Nephron (organoid): ENCODE measurements at regions not wholly inside any gene's neighbourhood (a gene's known extent, or its start where the extent isn't known, plus 50 kb on each side); places are given as distances from the start of the nearest gene placed in this dataset.

Experiments
- H3K27ac Mint-ChIP-seq, 3 experiments: 2 replicates each; pipeline ENCODE4 v1.8.0; 2020; ENCODE audit warnings: mixed read lengths in 3 of 3, mild to moderate bottlenecking in 2 of 3, moderate library complexity in 1 of 3
- H3K27me3 Mint-ChIP-seq: 2 replicates; pipeline ENCODE4 v1.8.0; 2021; ENCODE audit warnings: low read depth, mild to moderate bottlenecking, moderate library complexity, mixed read lengths
- H3K36me3 Mint-ChIP-seq: 2 replicates; pipeline ENCODE4 v1.8.0; 2020; ENCODE audit warnings: low read depth, mixed read lengths
- H3K4me1 Mint-ChIP-seq: 2 replicates; pipeline ENCODE4 v1.8.0; 2020; ENCODE audit warnings: mixed read lengths
- H3K4me3 Mint-ChIP-seq, 3 experiments: 2 replicates each; pipeline ENCODE4 v1.8.0; 2020; ENCODE audit warnings: mild to moderate bottlenecking in 3 of 3, mixed read lengths in 3 of 3, moderate library complexity in 2 of 3
- H3K9me3 Mint-ChIP-seq: 2 replicates; pipeline ENCODE4 v1.8.0; 2020; ENCODE audit warnings: mixed read lengths
- CTCF ChIP-seq, 3 experiments: fragments of 200-600 bp; sonication (generic); IDR thresholded peaks; one replicate each; pipeline ENCODE4 v1.5.0; 2021; ENCODE audit warnings: antibody characterized with exemption in 3 of 3; ENCODE audit not compliant: unreplicated experiment in 3 of 3

- Mint-ChIP-seq H3K9me3 (no peaks in the 10 kb centered on the region), H3K4me1 (peaks cover 15% of the 10 kb centered on the region), H3K4me3 (peak overlapping the region in 1 of 3 experiments; percentile 18), H3K27me3 (no peaks in the 10 kb centered on the region), H3K36me3 (no peaks in the 10 kb centered on the region), H3K27ac (peak overlapping the region in 2 of 3 experiments; percentile 81 to 95)
- TF ChIP-seq CTCF (IDR thresholded peaks at IDR 0.05; ENCODE audit: unreplicated experiment in 3 of 3) = no peak
Observed at GRCh38 chr2:188734691-188735090, 239.5 kb upstream of the COL3A1 start.

- Mint-ChIP-seq H3K4me3 (no peak overlapping the region), H3K9me3 (no peaks in the 10 kb centered on the region), H3K4me1 (no peaks in the 10 kb centered on the region), H3K27ac (no peak overlapping the region), H3K36me3 (no peaks in the 10 kb centered on the region), H3K27me3 (no peaks in the 10 kb centered on the region)
- TF ChIP-seq CTCF (IDR thresholded peaks at IDR 0.05; ENCODE audit: unreplicated experiment in 3 of 3) = no peak
Observed at GRCh38 chr2:188746727-188747126, 227.4 kb upstream of the COL3A1 start.

GRCh38 chr2:188751816-188752215, 222.4 kb upstream of the COL3A1 start:
- Mint-ChIP-seq H3K27me3 (no peaks in the 10 kb centered on the region), H3K9me3 (peaks cover 12% of the 10 kb centered on the region), H3K4me3 (no peak overlapping the region), H3K36me3 (no peaks in the 10 kb centered on the region), H3K27ac (no peak overlapping the region), H3K4me1 (no peaks in the 10 kb centered on the region)
- no peak for TF ChIP-seq CTCF (IDR thresholded peaks at IDR 0.05; ENCODE audit: unreplicated experiment in 3 of 3)

- Mint-ChIP-seq H3K4me1 (no peaks in the 10 kb centered on the region), H3K27ac (no peak overlapping the region)
Observed at GRCh38 chr2:188752311-188752710, 221.9 kb upstream of the COL3A1 start.

GRCh38 chr2:188762151-188762550, 212.0 kb upstream of the COL3A1 start:
- Mint-ChIP-seq H3K36me3 (no peaks in the 10 kb centered on the region), H3K9me3 (peaks cover 15% of the 10 kb centered on the region), H3K4me1 (no peaks in the 10 kb centered on the region), H3K27me3 (no peaks in the 10 kb centered on the region), H3K27ac (no peak overlapping the region), H3K4me3 (no peak overlapping the region)
- TF ChIP-seq CTCF (IDR thresholded peaks at IDR 0.05; ENCODE audit: unreplicated experiment in 3 of 3) = no peak

More at GRCh38 chr2:188752311-188752710, 221.9 kb upstream of the COL3A1 start:
- Mint-ChIP-seq H3K4me3 (no peak overlapping the region), H3K27me3 (no peaks in the 10 kb centered on the region), H3K36me3 (no peaks in the 10 kb centered on the region), H3K9me3 (peaks cover 15% of the 10 kb centered on the region)
- TF ChIP-seq CTCF (IDR thresholded peaks at IDR 0.05; ENCODE audit: unreplicated experiment in 3 of 3) = no peak
